H1 (cell line): ENCODE measurements at regions not wholly inside any gene's neighbourhood (a gene's known extent, or its start where the extent isn't known, plus 50 kb on each side); places are given as distances from the start of the nearest gene placed in this dataset.

Experiments used
- ATF3 ChIP-seq: IDR thresholded peaks from 2 replicates; pipeline ENCODE4 v1.6.1; 2011; ENCODE audit warnings: low read depth, mild to moderate bottlenecking, low read length; ENCODE audit not compliant: insufficient read depth
- CEBPB ChIP-seq: IDR thresholded peaks from 2 replicates; pipeline ENCODE4 v1.6.1; 2012; ENCODE audit warnings: low read depth, low read length
- EZH2 ChIP-seq: fragments of 200-600 bp; sonication (generic); IDR thresholded peaks from 2 replicates; pipeline ENCODE4 v1.7.1; 2012; ENCODE audit warnings: low read depth, mild to moderate bottlenecking, moderate library complexity, low read length, inconsistent platforms; ENCODE audit not compliant: severe bottlenecking
- JUND ChIP-seq: IDR thresholded peaks from 2 replicates; pipeline ENCODE4 v1.6.1; 2011; ENCODE audit warnings: mild to moderate bottlenecking, improper control_type of control experiment, low read length
- KDM5A ChIP-seq: fragments of 200-600 bp; IDR thresholded peaks from 2 replicates; pipeline ENCODE4 v1.7.1; 2012; ENCODE audit warnings: mild to moderate bottlenecking, low read length, inconsistent platforms, mixed read lengths
- POLR2A ChIP-seq, 2 experiments: IDR thresholded peaks; 1 replicate in 1 of 2; 2 replicates in 1 of 2; pipeline ENCODE4 v1.6.1; 2011; ENCODE audit warnings: low read depth in 2 of 2, low read length in 2 of 2, mild to moderate bottlenecking in 2 of 2; ENCODE audit errors: control extremely low read depth in 1 of 2
- RAD21 ChIP-seq, 2 experiments: IDR thresholded peaks in 1 of 2; conservative IDR thresholded peaks in 1 of 2; 2 replicates each; pipeline ENCODE4 v1.6.1; 2011; ENCODE audit warnings: low read depth in 2 of 2, low read length in 2 of 2, improper control_type of control experiment in 1 of 2, inconsistent platforms in 1 of 2, mild to moderate bottlenecking in 1 of 2, moderate library complexity in 1 of 2
- SIN3A ChIP-seq, 2 experiments: IDR thresholded peaks in 1 of 2; conservative IDR thresholded peaks in 1 of 2; 2 replicates each; pipeline ENCODE4 v1.6.1; 2011 to 2012; ENCODE audit warnings: low read length in 2 of 2, improper control_type of control experiment in 1 of 2, low read depth in 1 of 2, mild to moderate bottlenecking in 1 of 2
- TBP ChIP-seq: IDR thresholded peaks from 2 replicates; pipeline ENCODE4 v1.6.1; 2011; ENCODE audit warnings: low read depth, low read length, improper control_type of control experiment
- TF ChIP-seq, protein P1 (sequence below), 3 experiments: IDR thresholded peaks; 1 replicate in 2 of 3; 2 replicates in 1 of 3; pipeline versions ENCODE4 v1.5.1 to v1.6.1; 2011; ENCODE audit warnings: low read length in 3 of 3, mild to moderate bottlenecking in 3 of 3, inconsistent platforms in 2 of 3, low read depth in 1 of 3, moderate library complexity in 1 of 3; ENCODE audit not compliant: insufficient read depth in 1 of 3; ENCODE audit errors: control extremely low read depth in 1 of 3
- TF ChIP-seq, protein P2 (sequence below): IDR thresholded peaks from 2 replicates; pipeline ENCODE4 v1.6.1; 2012; ENCODE audit warnings: inconsistent platforms

GRCh38 chr17:34135841-34136240, 119.2 kb upstream of the CCL2 start:
- TF ChIP-seq POLR2A (IDR thresholded peaks at IDR 0.05; ENCODE audit: control extremely low read depth in 1 of 2, low read depth in 2 of 2, low read length in 2 of 2) (no peak), RAD21 (IDR thresholded peaks at IDR 0.05 in 1 of 2, conservative IDR thresholded peaks at IDR 0.05 in 1 of 2; ENCODE audit: low read depth in 2 of 2, low read length in 2 of 2) (no peak), EZH2 (no peak), CEBPB (0 out of 2 replicates have a peak, but pooled peaks have one; percentile 28), SIN3A (conservative IDR thresholded peaks at IDR 0.05 in 1 of 2, IDR thresholded peaks at IDR 0.05 in 1 of 2; ENCODE audit: low read depth in 1 of 2, low read length in 2 of 2) (no peak), TBP (no peak), KDM5A (no peak), JUND (no peak), ATF3 (no peak)
- TF ChIP-seq, protein P1, sequence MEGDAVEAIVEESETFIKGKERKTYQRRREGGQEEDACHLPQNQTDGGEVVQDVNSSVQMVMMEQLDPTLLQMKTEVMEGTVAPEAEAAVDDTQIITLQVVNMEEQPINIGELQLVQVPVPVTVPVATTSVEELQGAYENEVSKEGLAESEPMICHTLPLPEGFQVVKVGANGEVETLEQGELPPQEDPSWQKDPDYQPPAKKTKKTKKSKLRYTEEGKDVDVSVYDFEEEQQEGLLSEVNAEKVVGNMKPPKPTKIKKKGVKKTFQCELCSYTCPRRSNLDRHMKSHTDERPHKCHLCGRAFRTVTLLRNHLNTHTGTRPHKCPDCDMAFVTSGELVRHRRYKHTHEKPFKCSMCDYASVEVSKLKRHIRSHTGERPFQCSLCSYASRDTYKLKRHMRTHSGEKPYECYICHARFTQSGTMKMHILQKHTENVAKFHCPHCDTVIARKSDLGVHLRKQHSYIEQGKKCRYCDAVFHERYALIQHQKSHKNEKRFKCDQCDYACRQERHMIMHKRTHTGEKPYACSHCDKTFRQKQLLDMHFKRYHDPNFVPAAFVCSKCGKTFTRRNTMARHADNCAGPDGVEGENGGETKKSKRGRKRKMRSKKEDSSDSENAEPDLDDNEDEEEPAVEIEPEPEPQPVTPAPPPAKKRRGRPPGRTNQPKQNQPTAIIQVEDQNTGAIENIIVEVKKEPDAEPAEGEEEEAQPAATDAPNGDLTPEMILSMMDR (IDR thresholded peaks at IDR 0.05; ENCODE audit: control extremely low read depth in 1 of 3, insufficient read depth in 1 of 3, low read depth in 1 of 3, low read length in 3 of 3), result no peak
- TF ChIP-seq, protein P2, sequence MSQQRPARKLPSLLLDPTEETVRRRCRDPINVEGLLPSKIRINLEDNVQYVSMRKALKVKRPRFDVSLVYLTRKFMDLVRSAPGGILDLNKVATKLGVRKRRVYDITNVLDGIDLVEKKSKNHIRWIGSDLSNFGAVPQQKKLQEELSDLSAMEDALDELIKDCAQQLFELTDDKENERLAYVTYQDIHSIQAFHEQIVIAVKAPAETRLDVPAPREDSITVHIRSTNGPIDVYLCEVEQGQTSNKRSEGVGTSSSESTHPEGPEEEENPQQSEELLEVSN, result no peak
